T-cell (primary cell): ENCODE measurements at regions not wholly inside any gene's neighbourhood (a gene's known extent, or its start where the extent isn't known, plus 50 kb on each side); places are given as distances from the start of the nearest gene placed in this dataset.
"Not testable (repeated sequence)": the region's sequence is repeated elsewhere in the genome, so short reads cannot be mapped to it uniquely, and the experiment has no call there.

Experiments
- ATAC-seq, 4 experiments: fragments of 200-7000 bp in 3 of 4; fragments of 150-1000 bp in 1 of 4; cut with Tn5 transposase; replicated peaks in 1 of 4; 1 replicate in 3 of 4; 2 replicates in 1 of 4; pipeline ENCODE4 v1.10.0; 2021; ENCODE audit warnings: moderate library complexity in 3 of 4, mild to moderate bottlenecking in 2 of 4, moderate number of reproducible peaks in 1 of 4
- CTCF ChIA-PET, 2 donors: fragments of 300-600 bp; sonication (Branson Sonifier 250); formaldehyde crosslinking; loops; one replicate each; lab custom pipeline; 2022; ENCODE audit warnings: antibody characterized with exemption in 2 of 2; lab: Charles Lee
- POLR2A ChIA-PET, 2 donors: fragments of 300-600 bp; sonication (Branson Sonifier 250); formaldehyde crosslinking; loops; one replicate each; lab custom pipeline; 2022; ENCODE audit warnings: antibody characterized with exemption in 2 of 2; lab: Charles Lee
- DNase-seq, 35 experiments: peaks; one replicate each; pipeline versions ENCODE4 v3.0.0 to v3.0.0-alpha.2; 2013 to 2023
- H3K27ac ChIP-seq: one replicate; pipeline ENCODE4 v1.5.1; 2013; ENCODE audit warnings: low read length
- H3K27me3 ChIP-seq, 2 experiments: replicated peaks in 1 of 2; 1 replicate in 1 of 2; 2 replicates in 1 of 2; pipeline versions ENCODE4 v1.6.1 to v1.7.0; 2013; ENCODE audit warnings: low read length in 1 of 2, mixed read lengths in 1 of 2; ENCODE audit not compliant: control insufficient read depth in 2 of 2, insufficient read depth in 2 of 2; ENCODE audit errors: extremely low read depth in 1 of 2
- H3K36me3 ChIP-seq, 2 donors: 1 replicate in 1 of 2; 2 replicates in 1 of 2; pipeline versions ENCODE4 v1.6.1 to v1.7.0; 2013; ENCODE audit warnings: low read length in 1 of 2; ENCODE audit not compliant: control insufficient read depth in 2 of 2, insufficient read depth in 1 of 2; ENCODE audit errors: extremely low read depth in 1 of 2
- H3K4me1 ChIP-seq, 2 experiments: 1 replicate in 1 of 2; 2 replicates in 1 of 2; pipeline versions ENCODE4 v1.6.1 to v1.7.0; 2013; ENCODE audit warnings: low read length in 2 of 2, mixed read lengths in 1 of 2; ENCODE audit not compliant: insufficient read depth in 2 of 2, control insufficient read depth in 1 of 2; ENCODE audit errors: extremely low read depth in 1 of 2
- H3K4me3 ChIP-seq, 2 donors: 1 replicate in 1 of 2; 2 replicates in 1 of 2; pipeline versions ENCODE4 v1.5.1 to v1.7.0; 2013; ENCODE audit warnings: mild to moderate bottlenecking in 2 of 2, low read length in 1 of 2, moderate library complexity in 1 of 2; ENCODE audit not compliant: control insufficient read depth in 1 of 2; ENCODE audit errors: extremely low read depth in 1 of 2
- H3K9me3 ChIP-seq: 2 replicates; pipeline ENCODE4 v1.7.0; 2013
- H3K27ac Mint-ChIP-seq, 2 donors: one replicate each; pipeline ENCODE4 v1.8.0; 2020 to 2021; ENCODE audit warnings: mild to moderate bottlenecking in 2 of 2, mixed read lengths in 2 of 2
- H3K27me3 Mint-ChIP-seq, 2 donors: one replicate each; pipeline ENCODE4 v1.8.0; 2021 to 2022; ENCODE audit warnings: mixed read lengths in 2 of 2
- H3K36me3 Mint-ChIP-seq: one replicate; pipeline ENCODE4 v1.8.0; 2021; ENCODE audit warnings: mixed read lengths
- H3K4me1 Mint-ChIP-seq, 3 donors: one replicate each; pipeline ENCODE4 v1.8.0; 2020 to 2022; ENCODE audit warnings: mixed read lengths in 3 of 3, mild to moderate bottlenecking in 1 of 3
- H3K4me3 Mint-ChIP-seq, 3 donors: one replicate each; pipeline ENCODE4 v1.8.0; 2020 to 2022; ENCODE audit warnings: mild to moderate bottlenecking in 3 of 3, mixed read lengths in 3 of 3, moderate library complexity in 3 of 3
- H3K9me3 Mint-ChIP-seq, 3 donors: one replicate each; pipeline ENCODE4 v1.8.0; 2020 to 2022; ENCODE audit warnings: mixed read lengths in 3 of 3
- WGBS: methylation state at CpG from one replicate; pipeline ENCODE4 v1.1.5; 2013; ENCODE audit warnings: missing lambda C conversion rate; ENCODE audit not compliant: insufficient coverage; 5-methylcytosine and 5-hydroxymethylcytosine counted together

GRCh38 chr12:131284954-131285904 lies 331.5 kb downstream of the ADGRD1 start:
- not testable (repeated sequence) for DNase-seq, H3K4me3 ChIP-seq

GRCh38 chr12:131285905-131286295 lies 332.2 kb downstream of the ADGRD1 start:
- H3K27me3 ChIP-seq, H3K4me1 Mint-ChIP-seq, CTCF ChIA-PET, H3K4me1 ChIP-seq, ATAC-seq, H3K9me3 ChIP-seq, H3K36me3 Mint-ChIP-seq, H3K27ac Mint-ChIP-seq, POLR2A ChIA-PET, H3K4me3 ChIP-seq, DNase-seq, H3K9me3 Mint-ChIP-seq, H3K36me3 ChIP-seq, H3K27ac ChIP-seq, H3K27me3 Mint-ChIP-seq, H3K4me3 Mint-ChIP-seq: not testable (repeated sequence)
- 96% methylated on average over 5 of the region's 19 CpGs for WGBS

More at GRCh38 chr12:131284954-131285904, 331.5 kb downstream of the ADGRD1 start:
- CTCF ChIA-PET, H3K27ac ChIP-seq, H3K4me1 ChIP-seq, POLR2A ChIA-PET, H3K36me3 ChIP-seq, ATAC-seq, H3K27me3 ChIP-seq, H3K9me3 Mint-ChIP-seq, H3K4me3 Mint-ChIP-seq, H3K4me1 Mint-ChIP-seq, H3K27me3 Mint-ChIP-seq, H3K27ac Mint-ChIP-seq, H3K9me3 ChIP-seq, H3K36me3 Mint-ChIP-seq: not testable (repeated sequence)
- WGBS = 79% methylated on average over 4 of the region's 9 CpGs

GRCh38 chr12:131286301-131286700 lies 332.6 kb downstream of the ADGRD1 start:
- H3K9me3 Mint-ChIP-seq, CTCF ChIA-PET, ATAC-seq, POLR2A ChIA-PET, H3K36me3 Mint-ChIP-seq, H3K27me3 ChIP-seq, H3K9me3 ChIP-seq, H3K27ac Mint-ChIP-seq, H3K4me3 ChIP-seq, H3K27me3 Mint-ChIP-seq, H3K4me1 ChIP-seq, DNase-seq, H3K36me3 ChIP-seq, H3K4me1 Mint-ChIP-seq, H3K4me3 Mint-ChIP-seq, H3K27ac ChIP-seq: not testable (repeated sequence)
- WGBS = 100% methylated on average over 3 of the region's 24 CpGs

- Mint-ChIP-seq H3K27ac (no peak overlapping the region), H3K4me1 (no peaks in the 10 kb centered on the region), H3K27me3 (no peaks in the 10 kb centered on the region), H3K9me3 (peaks cover 0 to 4% (median 0%) of the 10 kb centered on the region in 3 donors), H3K36me3 (no peaks in the 10 kb centered on the region), H3K4me3 (no peak overlapping the region)
- Histone ChIP-seq H3K27ac (no peak overlapping the region), H3K36me3 (no peaks in the 10 kb centered on the region), H3K4me3 (no peak overlapping the region), H3K9me3 (no peaks in the 10 kb centered on the region), H3K4me1 (no peaks in the 10 kb centered on the region), H3K27me3 (peaks cover 0 to 7% of the 10 kb centered on the region in 2 experiments)
- DNase-seq (no peak), ATAC-seq (no peak)
- 90% methylated on average over 11 of the region's 25 CpGs for WGBS
- ChIA-PET POLR2A (no interaction called here), CTCF (no interaction called here)
Observed at GRCh38 chr12:131287015-131287937, 333.6 kb downstream of the ADGRD1 start.

- no peak overlapping the region for H3K27ac ChIP-seq
- Mint-ChIP-seq H3K4me3 (no peak overlapping the region), H3K27ac (no peak overlapping the region), H3K4me1 (peaks cover 0 to 1% (median 0%) of the 10 kb centered on the region in 3 donors), H3K9me3 (peaks cover 0 to 4% (median 0%) of the 10 kb centered on the region in 3 donors), H3K36me3 (no peaks in the 10 kb centered on the region), H3K27me3 (no peaks in the 10 kb centered on the region)
- POLR2A ChIA-PET = no interaction called here
- H3K36me3 ChIP-seq = no peaks in the 10 kb centered on the region
- ATAC-seq (no peak), DNase-seq (no peak)
- H3K4me1 ChIP-seq = no peaks in the 10 kb centered on the region
- H3K4me3 ChIP-seq = no peak overlapping the region
- no peaks in the 10 kb centered on the region for H3K9me3 ChIP-seq
- CTCF ChIA-PET = no interaction called here
- 79% methylated on average over 16 of the region's 27 CpGs for WGBS
- H3K27me3 ChIP-seq = peaks cover 0 to 7% of the 10 kb centered on the region in 2 experiments
Observed at GRCh38 chr12:131287938-131288764, 334.4 kb downstream of the ADGRD1 start.
